ENCODE measurements at regions not wholly inside any gene's neighbourhood (a gene's known extent, or its start where the extent isn't known, plus 50 kb on each side); places are given as distances from the start of the nearest gene placed in this dataset.

- no peak for DNase-seq
Measured at GRCh38 chr2:21451403-21451802, 327.6 kb downstream of the TDRD15 start.

- no peak for DNase-seq
Measured at GRCh38 chr2:21452263-21452662, 328.5 kb downstream of the TDRD15 start.

- no peak for DNase-seq
Measured at GRCh38 chr2:21452678-21453077, 328.9 kb downstream of the TDRD15 start.

- no peak for DNase-seq
Measured at GRCh38 chr2:21453723-21454450, 330.1 kb downstream of the TDRD15 start.

GRCh38 chr2:21454839-21455238 is 331.1 kb downstream of the TDRD15 start:
- no peak for DNase-seq

- DNase-seq: no peak
Measured at GRCh38 chr2:21461754-21462240, 338.0 kb downstream of the TDRD15 start.

GRCh38 chr2:21466341-21466927 is 342.7 kb downstream of the TDRD15 start:
- no peak for DNase-seq

- DNase-seq: no peak
Measured at GRCh38 chr2:21467280-21467818, 343.6 kb downstream of the TDRD15 start.

GRCh38 chr2:21467910-21468309 is 344.1 kb downstream of the TDRD15 start:
- DNase-seq: no peak

GRCh38 chr2:21468624-21469023 is 344.9 kb downstream of the TDRD15 start:
- DNase-seq: no peak

- no peak for DNase-seq
Measured at GRCh38 chr2:21469158-21469557, 345.4 kb downstream of the TDRD15 start.

GRCh38 chr2:21469564-21469963 is 345.8 kb downstream of the TDRD15 start:
- no peak for DNase-seq

GRCh38 chr2:21480162-21480561 is 356.4 kb downstream of the TDRD15 start:
- no peak for DNase-seq

- no peak for DNase-seq
Measured at GRCh38 chr2:21484643-21485042, 360.9 kb downstream of the TDRD15 start.

- no peak for DNase-seq
Measured at GRCh38 chr2:21486445-21486844, 362.7 kb downstream of the TDRD15 start.

- DNase-seq: no peak
Measured at GRCh38 chr2:21489080-21489479, 365.3 kb downstream of the TDRD15 start.

GRCh38 chr2:21498016-21498415 is 374.2 kb downstream of the TDRD15 start:
- no peak for DNase-seq

GRCh38 chr2:21500401-21500945 is 376.7 kb downstream of the TDRD15 start:
- no peak for DNase-seq

- no peak for DNase-seq
Measured at GRCh38 chr2:21501376-21502027, 377.7 kb downstream of the TDRD15 start.

GRCh38 chr2:21515903-21516302 is 392.1 kb downstream of the TDRD15 start:
- no peak for DNase-seq

- no peak for DNase-seq
Measured at GRCh38 chr2:21519412-21519811, 395.6 kb downstream of the TDRD15 start.

GRCh38 chr2:21519821-21520220 is 396.1 kb downstream of the TDRD15 start:
- no peak for DNase-seq

- no peak for DNase-seq
Measured at GRCh38 chr2:21535826-21536225, 412.1 kb downstream of the TDRD15 start.

- no peak for DNase-seq
Measured at GRCh38 chr2:21539685-21540084, 415.9 kb downstream of the TDRD15 start.

Measured in NCI-H446 treated with DMSO at 0.1 percent for 48 hours (cell line).